HUES64 (cell line): ENCODE measurements at regions not wholly inside any gene's neighbourhood (a gene's known extent, or its start where the extent isn't known, plus 50 kb on each side); places are given as distances from the start of the nearest gene placed in this dataset.

Source experiments
- H3K27ac ChIP-seq: 2 replicates; pipeline ENCODE4 v1.7.0; 2013; ENCODE audit warnings: low read depth, low read length, inconsistent platforms
- H3K27me3 ChIP-seq: 2 replicates; pipeline ENCODE4 v1.6.1; 2013; ENCODE audit warnings: mild to moderate bottlenecking, low read length; ENCODE audit not compliant: insufficient read depth
- H3K36me3 ChIP-seq: 2 replicates; pipeline ENCODE4 v1.6.1; 2013; ENCODE audit warnings: mild to moderate bottlenecking, low read length; ENCODE audit not compliant: insufficient read depth
- H3K4me1 ChIP-seq: 2 replicates; pipeline ENCODE4 v1.6.1; 2013; ENCODE audit warnings: mild to moderate bottlenecking, low read length, moderate library complexity; ENCODE audit not compliant: insufficient read depth
- H3K4me3 ChIP-seq: 2 replicates; pipeline ENCODE4 v1.5.1; 2013; ENCODE audit warnings: mild to moderate bottlenecking, low read length, moderate library complexity
- H3K9ac ChIP-seq: 2 replicates; pipeline ENCODE4 v1.6.1; 2013; ENCODE audit warnings: mild to moderate bottlenecking, low read depth, low read length
- H3K9me3 ChIP-seq: 2 replicates; pipeline ENCODE4 v1.6.1; 2013; ENCODE audit warnings: low read depth, low read length; ENCODE audit not compliant: insufficient read depth
- WGBS: fragments of 150-250, 120-280 bp; methylation state at CpG from one replicate; pipeline ENCODE4 v1.1.7; 2013; ENCODE audit warnings: missing lambda C conversion rate; 5-methylcytosine and 5-hydroxymethylcytosine counted together

- Histone ChIP-seq H3K27me3 (no peaks in the 10 kb centered on the region), H3K4me1 (peaks cover 38% of the 10 kb centered on the region), H3K27ac (no peak overlapping the region), H3K9me3 (no peaks in the 10 kb centered on the region), H3K9ac (no peak overlapping the region), H3K36me3 (no peaks in the 10 kb centered on the region), H3K4me3 (no peak overlapping the region)
- WGBS, result 88% methylated on average over 3 of the region's 3 CpGs
Measured at GRCh38 chr2:183998041-183998796, 600.1 kb upstream of the ZNF804A start.

- 100% methylated on average over 1 of the region's 1 CpG for WGBS
- Histone ChIP-seq H3K9ac (no peak overlapping the region), H3K27ac (no peak overlapping the region)
Measured at GRCh38 chr2:183998797-183999190, 599.5 kb upstream of the ZNF804A start.

GRCh38 chr2:184004289-184004947 lies 593.9 kb upstream of the ZNF804A start:
- Histone ChIP-seq H3K4me1 (0 out of 2 replicates have a peak, but pooled peaks cover under 1% of the 10 kb centered on the region), H3K27me3 (no peaks in the 10 kb centered on the region), H3K27ac (no peak overlapping the region), H3K9ac (no peak overlapping the region), H3K9me3 (no peaks in the 10 kb centered on the region), H3K4me3 (no peak overlapping the region), H3K36me3 (no peaks in the 10 kb centered on the region)
- WGBS, result 80% methylated on average over 1 of the region's 1 CpG

More at GRCh38 chr2:183998797-183999190, 599.5 kb upstream of the ZNF804A start:
- Histone ChIP-seq H3K4me1 (peaks cover 38% of the 10 kb centered on the region), H3K4me3 (no peak overlapping the region), H3K36me3 (no peaks in the 10 kb centered on the region), H3K9me3 (no peaks in the 10 kb centered on the region), H3K27me3 (no peaks in the 10 kb centered on the region)

GRCh38 chr2:184004948-184005672 lies 593.2 kb upstream of the ZNF804A start:
- H3K4me3 ChIP-seq, result no peak overlapping the region
- no peaks in the 10 kb centered on the region for H3K36me3 ChIP-seq
- no peak overlapping the region for H3K9ac ChIP-seq
- H3K27ac ChIP-seq, result no peak overlapping the region
- H3K4me1 ChIP-seq, result no peaks in the 10 kb centered on the region
- WGBS, result 94% methylated on average over 1 of the region's 2 CpGs
- no peaks in the 10 kb centered on the region for H3K9me3 ChIP-seq
- H3K27me3 ChIP-seq, result no peaks in the 10 kb centered on the region

- WGBS, result 77% methylated on average over 1 of the region's 1 CpG
Measured at GRCh38 chr2:184006998-184007397, 591.3 kb upstream of the ZNF804A start.

GRCh38 chr2:184026961-184027360 lies 571.4 kb upstream of the ZNF804A start:
- no peaks in the 10 kb centered on the region for H3K9me3 ChIP-seq
- peaks cover 20% of the 10 kb centered on the region for H3K4me1 ChIP-seq
- WGBS, result 97% methylated on average over 1 of the region's 1 CpG
- no peaks in the 10 kb centered on the region for H3K36me3 ChIP-seq
- H3K9ac ChIP-seq, result no peak overlapping the region
- no peak overlapping the region for H3K4me3 ChIP-seq
- H3K27ac ChIP-seq, result no peak overlapping the region
- H3K27me3 ChIP-seq, result no peaks in the 10 kb centered on the region

More at GRCh38 chr2:184006998-184007397, 591.3 kb upstream of the ZNF804A start:
- Histone ChIP-seq H3K36me3 (no peaks in the 10 kb centered on the region), H3K27me3 (no peaks in the 10 kb centered on the region), H3K27ac (no peak overlapping the region), H3K4me1 (no peaks in the 10 kb centered on the region), H3K9ac (no peak overlapping the region), H3K9me3 (no peaks in the 10 kb centered on the region), H3K4me3 (no peak overlapping the region)

GRCh38 chr2:184030245-184030644 lies 568.1 kb upstream of the ZNF804A start:
- Histone ChIP-seq H3K27ac (no peak overlapping the region), H3K4me1 (peaks cover 14% of the 10 kb centered on the region), H3K9me3 (no peaks in the 10 kb centered on the region), H3K4me3 (no peak overlapping the region), H3K9ac (no peak overlapping the region), H3K27me3 (no peaks in the 10 kb centered on the region), H3K36me3 (no peaks in the 10 kb centered on the region)
- WGBS, result 90% methylated on average over 4 of the region's 6 CpGs

- WGBS, result 43% methylated on average over 1 of the region's 1 CpG
- H3K27me3 ChIP-seq, result no peaks in the 10 kb centered on the region
- H3K27ac ChIP-seq, result peak overlapping the region; percentile 46; the same call in 1 of the 2 replicates
- H3K9ac ChIP-seq, result no peak overlapping the region
- peaks cover 14% of the 10 kb centered on the region for H3K4me1 ChIP-seq
- H3K4me3 ChIP-seq, result no peak overlapping the region
- H3K9me3 ChIP-seq, result no peaks in the 10 kb centered on the region
- no peaks in the 10 kb centered on the region for H3K36me3 ChIP-seq
Measured at GRCh38 chr2:184030989-184031388, 567.3 kb upstream of the ZNF804A start.

- Histone ChIP-seq H3K27me3 (no peaks in the 10 kb centered on the region), H3K9me3 (no peaks in the 10 kb centered on the region), H3K27ac (peak overlapping the region; percentile 46), H3K4me3 (no peak overlapping the region), H3K9ac (no peak overlapping the region), H3K4me1 (peaks cover 14% of the 10 kb centered on the region), H3K36me3 (no peaks in the 10 kb centered on the region)
- WGBS, result 95% methylated on average over 5 of the region's 5 CpGs
Measured at GRCh38 chr2:184031402-184032147, 566.8 kb upstream of the ZNF804A start.

- no peaks in the 10 kb centered on the region for H3K36me3 ChIP-seq
- peaks cover 14% of the 10 kb centered on the region for H3K4me1 ChIP-seq
- no peaks in the 10 kb centered on the region for H3K9me3 ChIP-seq
- no peak overlapping the region for H3K9ac ChIP-seq
- WGBS, result 94% methylated on average over 3 of the region's 4 CpGs
- H3K27me3 ChIP-seq, result no peaks in the 10 kb centered on the region
- H3K27ac ChIP-seq, result no peak overlapping the region
- H3K4me3 ChIP-seq, result no peak overlapping the region
Measured at GRCh38 chr2:184032983-184033382, 565.3 kb upstream of the ZNF804A start.
